ENCODE measurements at regions not wholly inside any gene's neighbourhood (a gene's known extent, or its start where the extent isn't known, plus 50 kb on each side); places are given as distances from the start of the nearest gene placed in this dataset.

GRCh38 chr7:17408245-17408903 is 109.9 kb downstream of the AHR start (continued):
- TF ChIP-seq, protein P1, sequence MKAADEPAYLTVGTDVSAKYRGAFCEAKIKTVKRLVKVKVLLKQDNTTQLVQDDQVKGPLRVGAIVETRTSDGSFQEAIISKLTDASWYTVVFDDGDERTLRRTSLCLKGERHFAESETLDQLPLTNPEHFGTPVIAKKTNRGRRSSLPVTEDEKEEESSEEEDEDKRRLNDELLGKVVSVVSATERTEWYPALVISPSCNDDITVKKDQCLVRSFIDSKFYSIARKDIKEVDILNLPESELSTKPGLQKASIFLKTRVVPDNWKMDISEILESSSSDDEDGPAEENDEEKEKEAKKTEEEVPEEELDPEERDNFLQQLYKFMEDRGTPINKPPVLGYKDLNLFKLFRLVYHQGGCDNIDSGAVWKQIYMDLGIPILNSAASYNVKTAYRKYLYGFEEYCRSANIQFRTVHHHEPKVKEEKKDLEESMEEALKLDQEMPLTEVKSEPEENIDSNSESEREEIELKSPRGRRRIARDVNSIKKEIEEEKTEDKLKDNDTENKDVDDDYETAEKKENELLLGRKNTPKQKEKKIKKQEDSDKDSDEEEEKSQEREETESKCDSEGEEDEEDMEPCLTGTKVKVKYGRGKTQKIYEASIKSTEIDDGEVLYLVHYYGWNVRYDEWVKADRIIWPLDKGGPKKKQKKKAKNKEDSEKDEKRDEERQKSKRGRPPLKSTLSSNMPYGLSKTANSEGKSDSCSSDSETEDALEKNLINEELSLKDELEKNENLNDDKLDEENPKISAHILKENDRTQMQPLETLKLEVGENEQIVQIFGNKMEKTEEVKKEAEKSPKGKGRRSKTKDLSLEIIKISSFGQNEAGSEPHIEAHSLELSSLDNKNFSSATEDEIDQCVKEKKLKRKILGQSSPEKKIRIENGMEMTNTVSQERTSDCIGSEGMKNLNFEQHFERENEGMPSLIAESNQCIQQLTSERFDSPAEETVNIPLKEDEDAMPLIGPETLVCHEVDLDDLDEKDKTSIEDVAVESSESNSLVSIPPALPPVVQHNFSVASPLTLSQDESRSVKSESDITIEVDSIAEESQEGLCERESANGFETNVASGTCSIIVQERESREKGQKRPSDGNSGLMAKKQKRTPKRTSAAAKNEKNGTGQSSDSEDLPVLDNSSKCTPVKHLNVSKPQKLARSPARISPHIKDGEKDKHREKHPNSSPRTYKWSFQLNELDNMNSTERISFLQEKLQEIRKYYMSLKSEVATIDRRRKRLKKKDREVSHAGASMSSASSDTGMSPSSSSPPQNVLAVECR (CRISPR knock-in tag; IDR thresholded peaks at IDR 0.05; ENCODE audit: borderline replicate concordance), result no peak
- no peak for TF ChIP-seq NFE2L1 (CRISPR knock-in tag; IDR thresholded peaks at IDR 0.05; ENCODE audit: borderline replicate concordance)
- no peak for TF ChIP-seq ZC3H4 (CRISPR knock-in tag; IDR thresholded peaks at IDR 0.05; ENCODE audit: borderline replicate concordance)
- TF ChIP-seq ELF1 (CRISPR knock-in tag; IDR thresholded peaks at IDR 0.05), result peak; percentile 32; the same call in 1 of the 2 replicates
- TF ChIP-seq TBP (CRISPR knock-in tag; IDR thresholded peaks at IDR 0.05), result no peak
- TF ChIP-seq BRF2 (CRISPR knock-in tag; IDR thresholded peaks at IDR 0.05), result no peak
- no peak for TF ChIP-seq SNAPC2 (CRISPR knock-in tag; IDR thresholded peaks at IDR 0.05)
- peak; percentile 32; the same call in 1 of the 2 replicates for TF ChIP-seq GATAD1 (CRISPR knock-in tag; IDR thresholded peaks at IDR 0.05)
- peak; percentile 80 for TF ChIP-seq DPF2 (CRISPR knock-in tag; IDR thresholded peaks at IDR 0.05; ENCODE audit: borderline replicate concordance, low read depth)
- TF ChIP-seq ZKSCAN1 (IDR thresholded peaks at IDR 0.05; ENCODE audit: low read length), result no peak
- TF ChIP-seq, protein P2, sequence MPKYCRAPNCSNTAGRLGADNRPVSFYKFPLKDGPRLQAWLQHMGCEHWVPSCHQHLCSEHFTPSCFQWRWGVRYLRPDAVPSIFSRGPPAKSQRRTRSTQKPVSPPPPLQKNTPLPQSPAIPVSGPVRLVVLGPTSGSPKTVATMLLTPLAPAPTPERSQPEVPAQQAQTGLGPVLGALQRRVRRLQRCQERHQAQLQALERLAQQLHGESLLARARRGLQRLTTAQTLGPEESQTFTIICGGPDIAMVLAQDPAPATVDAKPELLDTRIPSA (CRISPR knock-in tag; IDR thresholded peaks at IDR 0.05; ENCODE audit: borderline replicate concordance), result no peak
- no peak for TF ChIP-seq FOXM1 (CRISPR knock-in tag; IDR thresholded peaks at IDR 0.05)
- TF ChIP-seq, protein P3, sequence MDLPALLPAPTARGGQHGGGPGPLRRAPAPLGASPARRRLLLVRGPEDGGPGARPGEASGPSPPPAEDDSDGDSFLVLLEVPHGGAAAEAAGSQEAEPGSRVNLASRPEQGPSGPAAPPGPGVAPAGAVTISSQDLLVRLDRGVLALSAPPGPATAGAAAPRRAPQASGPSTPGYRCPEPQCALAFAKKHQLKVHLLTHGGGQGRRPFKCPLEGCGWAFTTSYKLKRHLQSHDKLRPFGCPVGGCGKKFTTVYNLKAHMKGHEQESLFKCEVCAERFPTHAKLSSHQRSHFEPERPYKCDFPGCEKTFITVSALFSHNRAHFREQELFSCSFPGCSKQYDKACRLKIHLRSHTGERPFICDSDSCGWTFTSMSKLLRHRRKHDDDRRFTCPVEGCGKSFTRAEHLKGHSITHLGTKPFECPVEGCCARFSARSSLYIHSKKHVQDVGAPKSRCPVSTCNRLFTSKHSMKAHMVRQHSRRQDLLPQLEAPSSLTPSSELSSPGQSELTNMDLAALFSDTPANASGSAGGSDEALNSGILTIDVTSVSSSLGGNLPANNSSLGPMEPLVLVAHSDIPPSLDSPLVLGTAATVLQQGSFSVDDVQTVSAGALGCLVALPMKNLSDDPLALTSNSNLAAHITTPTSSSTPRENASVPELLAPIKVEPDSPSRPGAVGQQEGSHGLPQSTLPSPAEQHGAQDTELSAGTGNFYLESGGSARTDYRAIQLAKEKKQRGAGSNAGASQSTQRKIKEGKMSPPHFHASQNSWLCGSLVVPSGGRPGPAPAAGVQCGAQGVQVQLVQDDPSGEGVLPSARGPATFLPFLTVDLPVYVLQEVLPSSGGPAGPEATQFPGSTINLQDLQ (CRISPR knock-in tag; IDR thresholded peaks at IDR 0.05), result no peak
- TF ChIP-seq ZNF616 (CRISPR knock-in tag; IDR thresholded peaks at IDR 0.05; ENCODE audit: low read depth), result no peak
- TF ChIP-seq ZNF484 (CRISPR knock-in tag; IDR thresholded peaks at IDR 0.05; ENCODE audit: borderline replicate concordance, low read depth), result no peak
- TF ChIP-seq ZNF3 (CRISPR knock-in tag; IDR thresholded peaks at IDR 0.05), result no peak
- peak; percentile 80; the same call in 1 of the 2 replicates for TF ChIP-seq ESRRA (CRISPR knock-in tag; IDR thresholded peaks at IDR 0.05; ENCODE audit: low read depth)
- peak; percentile 78; the same call in 1 of the 2 replicates for TF ChIP-seq PITX1 (CRISPR knock-in tag; IDR thresholded peaks at IDR 0.05)
- TF ChIP-seq PHF8 (CRISPR knock-in tag; IDR thresholded peaks at IDR 0.05), result no peak
- TF ChIP-seq, protein P4, sequence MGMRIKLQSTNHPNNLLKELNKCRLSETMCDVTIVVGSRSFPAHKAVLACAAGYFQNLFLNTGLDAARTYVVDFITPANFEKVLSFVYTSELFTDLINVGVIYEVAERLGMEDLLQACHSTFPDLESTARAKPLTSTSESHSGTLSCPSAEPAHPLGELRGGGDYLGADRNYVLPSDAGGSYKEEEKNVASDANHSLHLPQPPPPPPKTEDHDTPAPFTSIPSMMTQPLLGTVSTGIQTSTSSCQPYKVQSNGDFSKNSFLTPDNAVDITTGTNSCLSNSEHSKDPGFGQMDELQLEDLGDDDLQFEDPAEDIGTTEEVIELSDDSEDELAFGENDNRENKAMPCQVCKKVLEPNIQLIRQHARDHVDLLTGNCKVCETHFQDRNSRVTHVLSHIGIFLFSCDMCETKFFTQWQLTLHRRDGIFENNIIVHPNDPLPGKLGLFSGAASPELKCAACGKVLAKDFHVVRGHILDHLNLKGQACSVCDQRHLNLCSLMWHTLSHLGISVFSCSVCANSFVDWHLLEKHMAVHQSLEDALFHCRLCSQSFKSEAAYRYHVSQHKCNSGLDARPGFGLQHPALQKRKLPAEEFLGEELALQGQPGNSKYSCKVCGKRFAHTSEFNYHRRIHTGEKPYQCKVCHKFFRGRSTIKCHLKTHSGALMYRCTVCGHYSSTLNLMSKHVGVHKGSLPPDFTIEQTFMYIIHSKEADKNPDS (CRISPR knock-in tag; IDR thresholded peaks at IDR 0.05), result no peak

Data from HepG2 (cell line).